HL-60 (cell line): ENCODE measurements at regions not wholly inside any gene's neighbourhood (a gene's known extent, or its start where the extent isn't known, plus 50 kb on each side); places are given as distances from the start of the nearest gene placed in this dataset.

Experiments used
- DNase-seq, 2 experiments: peaks; one replicate each; pipeline ENCODE4 v3.0.0-alpha.2; 2010 to 2020; ENCODE audit warnings: low read depth in 1 of 2, low spot score in 1 of 2
- H3K27ac ChIP-seq: fragments of 250-450 bp; sonication (Bioruptor Pico); replicated peaks from 2 replicates; pipeline ENCODE4 v1.5.1; 2020; ENCODE audit warnings: mild to moderate bottlenecking, moderate library complexity
- H3K27me3 ChIP-seq: fragments of 250-450 bp; sonication (Bioruptor Pico); 2 replicates; pipeline ENCODE4 v1.5.1; 2021; ENCODE audit warnings: mild to moderate bottlenecking, moderate library complexity; ENCODE audit not compliant: insufficient read depth, poor library complexity, severe bottlenecking
- H3K4me3 ChIP-seq: replicated peaks from 2 replicates; pipeline ENCODE4 v1.5.1; 2011; ENCODE audit warnings: mild to moderate bottlenecking, control low read depth, low read length; ENCODE audit not compliant: insufficient read depth
- CTCF ChIP-seq: IDR thresholded peaks from one replicate; pipeline ENCODE4 v1.5.1; 2011; ENCODE audit warnings: low read length, control low read depth, inconsistent platforms; ENCODE audit not compliant: insufficient read depth
- GABPA ChIP-seq: IDR thresholded peaks from 2 replicates; pipeline ENCODE4 v1.6.1; 2012; ENCODE audit warnings: low read depth
- POLR2AphosphoS5 ChIP-seq: IDR thresholded peaks from 2 replicates; pipeline ENCODE4 v1.6.1; 2012; ENCODE audit warnings: low read depth
- REST ChIP-seq: IDR thresholded peaks from 2 replicates; pipeline ENCODE4 v1.6.1; 2012; ENCODE audit warnings: low read depth; ENCODE audit not compliant: insufficient replicate concordance
- SPI1 ChIP-seq: IDR thresholded peaks from 2 replicates; pipeline ENCODE4 v1.6.1; 2012; ENCODE audit warnings: low read depth, mild to moderate bottlenecking, borderline replicate concordance

DNA sequence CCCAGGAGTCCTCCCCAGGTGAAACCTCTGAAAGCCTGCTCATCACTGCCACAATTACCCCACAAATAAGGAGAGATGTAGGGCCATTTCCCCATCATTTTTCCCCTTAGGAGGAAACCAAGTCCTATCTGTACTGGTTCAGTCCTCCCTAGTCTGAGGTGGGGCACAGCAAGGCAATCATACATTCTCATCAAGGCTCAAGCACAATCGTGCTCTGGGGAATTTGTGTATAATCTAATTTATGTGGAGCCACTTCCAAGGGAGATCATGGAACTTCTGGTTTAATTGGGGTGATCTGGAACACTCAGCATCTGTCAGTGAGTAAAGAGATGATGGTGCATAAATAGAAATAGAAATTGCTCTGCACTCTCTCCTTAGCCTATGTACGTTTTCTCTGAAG is 546.9 kb downstream of the IGSF11 start:
- TF ChIP-seq REST (no peak), CTCF (no peak), POLR2AphosphoS5 (no peak), GABPA (no peak), SPI1 (no peak)
- H3K27ac ChIP-seq = no peak overlapping the region

DNA sequence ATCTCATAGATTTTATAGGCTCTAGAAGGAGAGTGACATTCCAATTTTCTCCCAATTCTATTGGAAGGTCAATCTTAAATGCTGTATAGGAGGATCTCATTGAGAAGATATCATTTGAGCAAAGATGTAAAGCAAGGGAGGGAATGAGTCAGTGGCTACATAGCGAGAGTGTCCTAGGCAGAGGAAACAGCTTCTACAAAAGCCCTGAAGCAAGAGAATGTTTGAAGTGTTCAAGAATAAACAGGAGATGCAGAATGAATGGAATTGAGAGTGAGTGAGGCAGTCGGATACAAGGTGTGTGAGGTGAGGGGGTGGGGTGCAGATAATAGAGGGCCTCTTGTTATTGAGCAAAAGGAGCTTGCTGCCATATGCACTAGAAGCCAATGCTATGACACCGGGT is 545.9 kb downstream of the IGSF11 start:
- no peak for DNase-seq
- Histone ChIP-seq H3K27ac (no peak overlapping the region), H3K4me3 (no peak overlapping the region), H3K27me3 (no peaks in the 10 kb centered on the region)
- TF ChIP-seq SPI1 = no peak

More for the DNA sequence above, 546.9 kb downstream of the IGSF11 start:
- H3K27me3 ChIP-seq = no peaks in the 10 kb centered on the region
- H3K4me3 ChIP-seq = no peak overlapping the region
- DNase-seq = no peak

- DNase-seq = no peak
- no peaks in the 10 kb centered on the region for H3K27me3 ChIP-seq
- no peak for TF ChIP-seq GABPA
- no peak for TF ChIP-seq SPI1
- TF ChIP-seq CTCF = no peak
- no peak for TF ChIP-seq REST
- TF ChIP-seq POLR2AphosphoS5 = no peak
These were observed 539.4 kb downstream of the IGSF11 start for GRCh38 chr3:118495206-118495605.

DNA sequence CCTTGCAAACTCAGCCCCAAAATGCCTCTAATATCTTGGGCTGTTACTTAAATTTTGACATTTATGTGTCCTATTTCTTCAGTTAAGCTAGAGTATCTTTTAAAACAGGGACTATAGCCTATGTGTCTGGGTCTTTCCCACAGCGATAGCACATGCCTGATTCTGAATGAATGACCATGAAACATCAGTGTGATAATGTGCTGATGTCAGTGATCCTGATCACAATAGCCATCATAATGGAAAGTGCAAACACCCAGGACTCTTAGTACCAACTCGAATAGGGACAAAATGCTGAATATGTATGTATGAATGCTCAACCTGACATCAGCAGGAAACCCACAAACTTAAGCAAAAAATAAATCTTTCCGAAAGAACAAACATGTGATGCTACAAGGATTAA is 537.4 kb downstream of the IGSF11 start:
- no peak overlapping the region for H3K4me3 ChIP-seq
- no peak for DNase-seq
- no peak overlapping the region for H3K27ac ChIP-seq
- H3K27me3 ChIP-seq = no peaks in the 10 kb centered on the region
- no peak for TF ChIP-seq REST
- no peak for TF ChIP-seq GABPA
- TF ChIP-seq CTCF = no peak
- TF ChIP-seq SPI1 = no peak
- no peak for TF ChIP-seq POLR2AphosphoS5

More at GRCh38 chr3:118495206-118495605, 539.4 kb downstream of the IGSF11 start:
- Histone ChIP-seq H3K4me3 (no peak overlapping the region), H3K27ac (no peak overlapping the region)
